ENCODE measurements at regions not wholly inside any gene's neighbourhood (a gene's known extent, or its start where the extent isn't known, plus 50 kb on each side); places are given as distances from the start of the nearest gene placed in this dataset.

GRCh38 chr3:89017531-89017930 is 89.9 kb upstream of the EPHA3 start:
- TF ChIP-seq ZNF274 (IDR thresholded peaks at IDR 0.05; ENCODE audit: borderline replicate concordance, extremely low read depth, low read length) (no peak), POLR2AphosphoS5 (IDR thresholded peaks at IDR 0.05; ENCODE audit: low read depth, low read length) (no peak), RAD21 (IDR thresholded peaks at IDR 0.05 in 1 of 2, conservative IDR thresholded peaks at IDR 0.05 in 1 of 2; ENCODE audit: low read depth in 2 of 2, low read length in 2 of 2) (no peak), POLR2A (IDR thresholded peaks at IDR 0.05; ENCODE audit: control extremely low read depth in 1 of 2, low read depth in 2 of 2, low read length in 2 of 2) (no peak)

All from H1 (cell line).